ENCODE measurements at regions not wholly inside any gene's neighbourhood (a gene's known extent, or its start where the extent isn't known, plus 50 kb on each side); places are given as distances from the start of the nearest gene placed in this dataset.

- TF ChIP-seq, protein P1, sequence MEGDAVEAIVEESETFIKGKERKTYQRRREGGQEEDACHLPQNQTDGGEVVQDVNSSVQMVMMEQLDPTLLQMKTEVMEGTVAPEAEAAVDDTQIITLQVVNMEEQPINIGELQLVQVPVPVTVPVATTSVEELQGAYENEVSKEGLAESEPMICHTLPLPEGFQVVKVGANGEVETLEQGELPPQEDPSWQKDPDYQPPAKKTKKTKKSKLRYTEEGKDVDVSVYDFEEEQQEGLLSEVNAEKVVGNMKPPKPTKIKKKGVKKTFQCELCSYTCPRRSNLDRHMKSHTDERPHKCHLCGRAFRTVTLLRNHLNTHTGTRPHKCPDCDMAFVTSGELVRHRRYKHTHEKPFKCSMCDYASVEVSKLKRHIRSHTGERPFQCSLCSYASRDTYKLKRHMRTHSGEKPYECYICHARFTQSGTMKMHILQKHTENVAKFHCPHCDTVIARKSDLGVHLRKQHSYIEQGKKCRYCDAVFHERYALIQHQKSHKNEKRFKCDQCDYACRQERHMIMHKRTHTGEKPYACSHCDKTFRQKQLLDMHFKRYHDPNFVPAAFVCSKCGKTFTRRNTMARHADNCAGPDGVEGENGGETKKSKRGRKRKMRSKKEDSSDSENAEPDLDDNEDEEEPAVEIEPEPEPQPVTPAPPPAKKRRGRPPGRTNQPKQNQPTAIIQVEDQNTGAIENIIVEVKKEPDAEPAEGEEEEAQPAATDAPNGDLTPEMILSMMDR (IDR thresholded peaks at IDR 0.05) = no peak
- TF ChIP-seq POLR2A (IDR thresholded peaks at IDR 0.05) = no peak
Observed at GRCh38 chr1:243938208-243938607, 88.2 kb upstream of the AKT3 start.
